ENCODE measurements at regions not wholly inside any gene's neighbourhood (a gene's known extent, or its start where the extent isn't known, plus 50 kb on each side); places are given as distances from the start of the nearest gene placed in this dataset.

DNA sequence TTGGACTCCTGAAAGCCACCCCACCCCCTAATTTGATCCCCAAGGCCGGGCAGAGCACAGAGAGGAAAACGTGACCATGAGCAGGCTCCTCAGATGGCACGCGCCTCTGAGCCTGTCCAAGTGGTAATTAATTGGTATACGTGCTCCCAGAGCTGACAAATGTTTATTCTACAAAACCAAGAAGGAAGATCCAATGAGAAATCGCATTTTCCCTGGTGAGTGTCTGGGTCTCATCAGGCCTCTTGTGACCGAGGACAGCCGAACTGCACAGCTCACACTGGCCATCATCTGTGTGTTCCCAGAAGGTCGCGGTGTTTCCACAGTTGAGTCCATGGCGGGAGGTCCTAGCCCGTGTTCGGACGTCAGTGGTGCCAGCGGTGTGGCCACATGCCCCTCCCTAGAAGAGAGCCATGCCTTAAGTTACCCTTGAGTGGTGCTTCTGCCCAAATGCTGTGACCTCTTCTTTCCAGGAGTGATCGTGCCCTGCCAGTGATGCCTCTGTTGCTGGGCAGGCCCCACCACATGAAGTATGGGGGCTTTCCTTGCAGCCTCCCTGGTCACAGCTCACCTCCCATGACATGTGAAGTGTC is 317.5 kb upstream of the RTL1 start:
- no peak overlapping the region for H3K4me3 ChIP-seq (ENCODE audit: low read depth, low read length)
- TF ChIP-seq, protein P1, sequence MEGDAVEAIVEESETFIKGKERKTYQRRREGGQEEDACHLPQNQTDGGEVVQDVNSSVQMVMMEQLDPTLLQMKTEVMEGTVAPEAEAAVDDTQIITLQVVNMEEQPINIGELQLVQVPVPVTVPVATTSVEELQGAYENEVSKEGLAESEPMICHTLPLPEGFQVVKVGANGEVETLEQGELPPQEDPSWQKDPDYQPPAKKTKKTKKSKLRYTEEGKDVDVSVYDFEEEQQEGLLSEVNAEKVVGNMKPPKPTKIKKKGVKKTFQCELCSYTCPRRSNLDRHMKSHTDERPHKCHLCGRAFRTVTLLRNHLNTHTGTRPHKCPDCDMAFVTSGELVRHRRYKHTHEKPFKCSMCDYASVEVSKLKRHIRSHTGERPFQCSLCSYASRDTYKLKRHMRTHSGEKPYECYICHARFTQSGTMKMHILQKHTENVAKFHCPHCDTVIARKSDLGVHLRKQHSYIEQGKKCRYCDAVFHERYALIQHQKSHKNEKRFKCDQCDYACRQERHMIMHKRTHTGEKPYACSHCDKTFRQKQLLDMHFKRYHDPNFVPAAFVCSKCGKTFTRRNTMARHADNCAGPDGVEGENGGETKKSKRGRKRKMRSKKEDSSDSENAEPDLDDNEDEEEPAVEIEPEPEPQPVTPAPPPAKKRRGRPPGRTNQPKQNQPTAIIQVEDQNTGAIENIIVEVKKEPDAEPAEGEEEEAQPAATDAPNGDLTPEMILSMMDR (IDR thresholded peaks at IDR 0.05; ENCODE audit: insufficient read depth, low read length, severe bottlenecking), result no peak
- H3K36me3 ChIP-seq (ENCODE audit: control insufficient read depth, insufficient read depth, low read length), result no peaks in the 10 kb centered on the region
- no peaks in the 10 kb centered on the region for H3K27me3 ChIP-seq (ENCODE audit: control insufficient read depth, insufficient read depth, low read length)
- no peak for DNase-seq (ENCODE audit: low read depth)
- FAIRE-seq, result no peak

DNA sequence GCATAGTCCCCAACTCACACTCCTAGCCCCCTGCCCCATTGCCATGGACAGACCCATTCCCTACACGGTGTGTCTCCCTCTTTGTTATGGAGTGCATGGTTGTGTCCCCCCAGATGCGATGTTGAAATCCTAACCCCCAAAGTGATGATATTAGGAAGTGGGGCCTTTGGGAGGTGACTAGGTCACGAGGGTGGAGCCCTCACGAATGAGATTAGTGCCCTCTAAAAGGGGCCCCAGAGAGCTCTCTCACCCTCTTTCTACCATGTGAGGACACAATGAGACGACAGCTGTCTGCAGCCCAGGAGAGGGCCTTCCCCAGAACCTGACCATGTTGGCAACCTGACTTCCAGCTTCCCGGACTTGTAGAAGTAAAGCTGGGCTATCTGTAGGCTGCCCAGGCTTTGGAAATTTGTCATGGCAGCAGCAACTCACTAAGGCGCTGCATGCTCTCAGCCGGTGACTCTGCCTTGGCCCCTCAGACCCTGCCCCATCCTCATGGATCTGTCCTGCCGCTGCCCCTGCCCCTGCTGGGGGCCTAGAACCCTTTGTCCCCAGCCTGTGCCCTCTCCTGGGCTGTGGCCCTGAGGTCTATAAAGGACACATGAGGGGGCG is 318.1 kb upstream of the RTL1 start:
- no peaks in the 10 kb centered on the region for H3K36me3 ChIP-seq (ENCODE audit: control insufficient read depth, insufficient read depth, low read length)
- DNase-seq (ENCODE audit: low read depth) (no peak), FAIRE-seq (no peak)
- TF ChIP-seq, protein P1 (IDR thresholded peaks at IDR 0.05; ENCODE audit: insufficient read depth, low read length, severe bottlenecking), result no peak
- no peaks in the 10 kb centered on the region for H3K27me3 ChIP-seq (ENCODE audit: control insufficient read depth, insufficient read depth, low read length)
- no peak overlapping the region for H3K4me3 ChIP-seq (ENCODE audit: low read depth, low read length)

DNA sequence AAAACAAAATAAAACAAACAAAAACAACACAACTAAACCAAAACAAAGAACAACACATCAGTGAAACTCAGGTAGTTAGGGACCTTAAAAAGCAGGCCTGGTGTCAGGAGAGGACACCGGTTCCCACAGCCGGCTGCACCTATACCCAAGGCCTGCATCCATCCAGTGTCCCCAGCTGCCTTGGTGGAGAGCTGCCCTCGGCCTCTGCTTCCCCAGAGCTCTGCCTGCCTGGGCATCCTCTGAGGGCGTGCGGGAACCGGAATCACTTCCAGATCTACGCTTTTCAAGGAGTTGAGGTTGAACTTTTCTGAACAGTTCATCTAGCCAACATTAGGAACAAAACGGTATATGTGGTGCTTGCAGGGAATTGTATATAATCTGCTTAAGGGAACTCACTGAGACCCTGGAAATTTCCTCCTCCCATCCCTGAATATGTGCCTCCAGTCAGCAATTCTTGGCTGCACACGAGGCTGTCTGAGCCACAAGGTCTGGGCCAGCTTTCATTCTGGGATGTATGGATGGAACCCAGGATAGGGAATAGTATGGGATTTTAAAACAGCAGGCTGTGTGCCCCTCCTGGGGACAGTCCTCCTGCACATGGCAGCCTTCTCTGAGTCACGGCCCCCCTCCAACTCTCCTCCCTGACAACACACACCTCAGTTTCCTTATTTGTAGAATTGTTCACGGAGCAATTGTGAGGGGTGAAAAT is 319.0 kb upstream of the RTL1 start:
- TF ChIP-seq, protein P1 (IDR thresholded peaks at IDR 0.05; ENCODE audit: insufficient read depth, low read length, severe bottlenecking), result no peak
- FAIRE-seq, result no peak
- no peaks in the 10 kb centered on the region for H3K27me3 ChIP-seq (ENCODE audit: control insufficient read depth, insufficient read depth, low read length)
- no peak for DNase-seq (ENCODE audit: low read depth)
- H3K4me3 ChIP-seq (ENCODE audit: low read depth, low read length), result no peak overlapping the region
- H3K36me3 ChIP-seq (ENCODE audit: control insufficient read depth, insufficient read depth, low read length), result no peaks in the 10 kb centered on the region

DNA sequence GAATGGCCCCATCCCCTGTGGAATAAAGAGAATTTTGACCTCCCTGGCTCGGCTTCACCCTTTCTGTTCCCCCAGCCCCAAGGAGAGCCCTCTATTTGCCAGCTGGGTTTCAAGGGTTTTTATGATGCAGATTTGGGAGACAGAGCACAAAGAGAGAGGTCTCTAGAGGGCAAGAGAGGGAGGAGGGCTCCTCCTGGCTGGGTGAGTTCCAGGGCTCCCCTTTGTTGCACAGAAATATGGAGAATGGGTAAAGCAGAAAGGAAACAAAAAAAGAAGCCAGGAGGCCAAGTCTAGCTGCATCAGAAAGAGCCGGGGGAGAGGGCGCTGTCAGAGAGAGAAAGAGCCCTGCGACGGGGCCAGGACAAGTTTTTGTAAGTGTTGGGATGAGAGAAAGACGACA is 319.6 kb upstream of the RTL1 start:
- no peak for FAIRE-seq
- TF ChIP-seq, protein P1 (IDR thresholded peaks at IDR 0.05; ENCODE audit: insufficient read depth, low read length, severe bottlenecking), result no peak
- Histone ChIP-seq H3K4me3 (ENCODE audit: low read depth, low read length) (no peak overlapping the region), H3K27me3 (ENCODE audit: control insufficient read depth, insufficient read depth, low read length) (no peaks in the 10 kb centered on the region), H3K36me3 (ENCODE audit: control insufficient read depth, insufficient read depth, low read length) (no peaks in the 10 kb centered on the region)
- DNase-seq (ENCODE audit: low read depth), result no peak

DNA sequence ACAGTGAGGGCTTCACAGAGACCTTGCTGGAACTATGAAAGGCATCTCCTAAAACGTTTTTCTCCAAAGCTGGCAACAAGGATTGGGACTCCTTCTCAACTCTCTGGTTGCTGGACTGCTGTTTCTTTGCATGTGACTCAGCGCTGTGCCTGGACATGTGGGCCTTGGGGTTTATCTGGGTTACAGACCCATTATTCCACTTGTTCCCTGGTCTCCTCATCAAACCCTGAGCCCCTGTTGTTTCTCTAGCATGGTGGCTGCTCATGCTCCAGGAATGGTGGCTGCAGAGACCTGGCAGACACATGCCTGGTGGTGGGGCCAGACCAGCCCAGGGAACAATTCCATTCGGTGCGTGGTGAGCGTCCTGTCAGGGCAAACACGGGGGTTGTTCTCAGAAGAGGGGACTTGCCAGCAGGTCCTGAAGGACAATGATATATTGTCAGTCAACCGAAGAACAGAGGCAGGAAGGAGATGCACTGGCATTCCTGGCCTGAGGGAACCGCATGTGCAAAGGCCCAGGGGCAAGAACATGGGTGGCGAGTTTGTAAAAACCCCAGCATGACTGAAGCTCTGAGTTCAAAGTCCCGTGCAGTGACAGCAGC is 320.1 kb upstream of the RTL1 start:
- no peak for DNase-seq (ENCODE audit: low read depth)
- H3K4me3 ChIP-seq (ENCODE audit: low read depth, low read length), result no peak overlapping the region
- no peaks in the 10 kb centered on the region for H3K27me3 ChIP-seq (ENCODE audit: control insufficient read depth, insufficient read depth, low read length)
- H3K36me3 ChIP-seq (ENCODE audit: control insufficient read depth, insufficient read depth, low read length), result no peaks in the 10 kb centered on the region
- no peak for FAIRE-seq
- TF ChIP-seq, protein P1 (IDR thresholded peaks at IDR 0.05; ENCODE audit: insufficient read depth, low read length, severe bottlenecking), result no peak

All from bronchial epithelial cell (primary cell).